ENCODE measurements at regions not wholly inside any gene's neighbourhood (a gene's known extent, or its start where the extent isn't known, plus 50 kb on each side); places are given as distances from the start of the nearest gene placed in this dataset.

DNA sequence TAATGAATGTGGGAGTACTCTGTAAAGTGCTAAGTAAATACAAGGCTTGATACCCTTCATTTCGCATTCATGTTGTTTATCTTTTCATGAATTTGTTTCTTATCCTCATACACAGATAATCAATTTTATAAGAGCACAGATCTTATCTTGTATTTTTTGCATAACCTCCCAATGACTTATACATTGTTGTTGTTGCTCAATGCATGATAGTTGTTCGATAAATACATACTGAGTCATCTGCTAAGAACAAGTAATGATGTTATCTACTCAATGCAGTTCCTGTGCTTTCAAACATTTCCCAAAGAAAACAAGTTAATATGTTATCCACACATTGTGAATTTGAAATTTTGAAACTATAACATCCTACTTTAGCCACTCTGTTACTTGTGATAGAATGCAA lies 60.7 kb downstream of the TAF11L14 start:
- TF ChIP-seq POLR2AphosphoS5 (IDR thresholded peaks at IDR 0.05; ENCODE audit: low read depth, low read length) (no peak), SIN3A (IDR thresholded peaks at IDR 0.05; ENCODE audit: borderline replicate concordance, insufficient read depth, low read depth, low read length) (no peak)
- TF ChIP-seq, protein P1, sequence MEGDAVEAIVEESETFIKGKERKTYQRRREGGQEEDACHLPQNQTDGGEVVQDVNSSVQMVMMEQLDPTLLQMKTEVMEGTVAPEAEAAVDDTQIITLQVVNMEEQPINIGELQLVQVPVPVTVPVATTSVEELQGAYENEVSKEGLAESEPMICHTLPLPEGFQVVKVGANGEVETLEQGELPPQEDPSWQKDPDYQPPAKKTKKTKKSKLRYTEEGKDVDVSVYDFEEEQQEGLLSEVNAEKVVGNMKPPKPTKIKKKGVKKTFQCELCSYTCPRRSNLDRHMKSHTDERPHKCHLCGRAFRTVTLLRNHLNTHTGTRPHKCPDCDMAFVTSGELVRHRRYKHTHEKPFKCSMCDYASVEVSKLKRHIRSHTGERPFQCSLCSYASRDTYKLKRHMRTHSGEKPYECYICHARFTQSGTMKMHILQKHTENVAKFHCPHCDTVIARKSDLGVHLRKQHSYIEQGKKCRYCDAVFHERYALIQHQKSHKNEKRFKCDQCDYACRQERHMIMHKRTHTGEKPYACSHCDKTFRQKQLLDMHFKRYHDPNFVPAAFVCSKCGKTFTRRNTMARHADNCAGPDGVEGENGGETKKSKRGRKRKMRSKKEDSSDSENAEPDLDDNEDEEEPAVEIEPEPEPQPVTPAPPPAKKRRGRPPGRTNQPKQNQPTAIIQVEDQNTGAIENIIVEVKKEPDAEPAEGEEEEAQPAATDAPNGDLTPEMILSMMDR (IDR thresholded peaks at IDR 0.05): no peak
- TF ChIP-seq, protein P2, sequence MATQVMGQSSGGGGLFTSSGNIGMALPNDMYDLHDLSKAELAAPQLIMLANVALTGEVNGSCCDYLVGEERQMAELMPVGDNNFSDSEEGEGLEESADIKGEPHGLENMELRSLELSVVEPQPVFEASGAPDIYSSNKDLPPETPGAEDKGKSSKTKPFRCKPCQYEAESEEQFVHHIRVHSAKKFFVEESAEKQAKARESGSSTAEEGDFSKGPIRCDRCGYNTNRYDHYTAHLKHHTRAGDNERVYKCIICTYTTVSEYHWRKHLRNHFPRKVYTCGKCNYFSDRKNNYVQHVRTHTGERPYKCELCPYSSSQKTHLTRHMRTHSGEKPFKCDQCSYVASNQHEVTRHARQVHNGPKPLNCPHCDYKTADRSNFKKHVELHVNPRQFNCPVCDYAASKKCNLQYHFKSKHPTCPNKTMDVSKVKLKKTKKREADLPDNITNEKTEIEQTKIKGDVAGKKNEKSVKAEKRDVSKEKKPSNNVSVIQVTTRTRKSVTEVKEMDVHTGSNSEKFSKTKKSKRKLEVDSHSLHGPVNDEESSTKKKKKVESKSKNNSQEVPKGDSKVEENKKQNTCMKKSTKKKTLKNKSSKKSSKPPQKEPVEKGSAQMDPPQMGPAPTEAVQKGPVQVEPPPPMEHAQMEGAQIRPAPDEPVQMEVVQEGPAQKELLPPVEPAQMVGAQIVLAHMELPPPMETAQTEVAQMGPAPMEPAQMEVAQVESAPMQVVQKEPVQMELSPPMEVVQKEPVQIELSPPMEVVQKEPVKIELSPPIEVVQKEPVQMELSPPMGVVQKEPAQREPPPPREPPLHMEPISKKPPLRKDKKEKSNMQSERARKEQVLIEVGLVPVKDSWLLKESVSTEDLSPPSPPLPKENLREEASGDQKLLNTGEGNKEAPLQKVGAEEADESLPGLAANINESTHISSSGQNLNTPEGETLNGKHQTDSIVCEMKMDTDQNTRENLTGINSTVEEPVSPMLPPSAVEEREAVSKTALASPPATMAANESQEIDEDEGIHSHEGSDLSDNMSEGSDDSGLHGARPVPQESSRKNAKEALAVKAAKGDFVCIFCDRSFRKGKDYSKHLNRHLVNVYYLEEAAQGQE (IDR thresholded peaks at IDR 0.05; ENCODE audit: insufficient read depth in 1 of 2, low read depth in 2 of 2, low read length in 1 of 2): no peak
